Stimulated activated CD4-positive, alpha-beta T cell treated with anti-CD3 and anti-CD28 coated beads, Interleukin-1b, Interleukin-23, amount 100 ng/mL, for 1 hour (primary cell): ENCODE measurements at regions not wholly inside any gene's neighbourhood (a gene's known extent, or its start where the extent isn't known, plus 50 kb on each side); places are given as distances from the start of the nearest gene placed in this dataset.

Source experiments
- DNase-seq, 2 donors: peaks; one replicate each; pipeline ENCODE4 v3.0.0-alpha.2; 2020; ENCODE audit warnings: low read depth in 2 of 2

DNA sequence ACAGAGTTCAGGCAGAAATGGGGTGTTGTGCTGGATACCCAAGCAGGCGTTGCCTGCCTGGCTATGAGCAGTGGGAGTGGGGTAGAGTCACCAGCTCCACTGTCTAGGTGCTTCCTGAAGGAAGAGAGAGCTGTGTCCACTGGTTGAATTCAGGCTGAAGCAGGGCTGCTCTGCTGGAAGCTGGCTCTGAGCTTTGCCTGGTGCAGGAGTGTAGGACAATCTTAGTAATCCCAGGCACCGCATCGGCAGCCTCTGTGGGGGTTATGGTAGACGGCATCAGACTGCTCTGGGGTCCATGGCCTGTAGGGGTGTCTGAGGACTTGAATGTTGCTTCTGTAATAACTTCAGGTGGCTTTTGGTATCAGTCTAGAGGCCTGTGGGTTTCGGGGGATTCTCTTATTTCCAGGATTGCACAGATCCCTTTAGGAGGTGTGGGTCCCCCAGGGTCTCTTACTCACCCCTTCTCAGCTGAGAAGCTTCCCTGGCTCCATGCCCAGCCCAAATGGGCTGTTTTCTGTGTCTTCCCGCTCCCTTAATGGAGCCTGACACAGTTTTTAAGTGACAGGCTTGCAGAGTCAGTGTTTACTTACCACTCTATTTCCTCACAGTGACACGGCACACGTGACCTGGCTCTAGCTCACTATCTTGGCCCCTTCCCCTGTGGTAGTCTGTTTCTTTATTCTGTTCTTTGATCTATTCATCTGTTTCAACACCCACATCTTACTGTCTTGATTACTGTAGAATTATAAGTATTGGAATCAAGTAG is 644.3 kb downstream of the CBLN2 start:
- DNase-seq: no peak

DNA sequence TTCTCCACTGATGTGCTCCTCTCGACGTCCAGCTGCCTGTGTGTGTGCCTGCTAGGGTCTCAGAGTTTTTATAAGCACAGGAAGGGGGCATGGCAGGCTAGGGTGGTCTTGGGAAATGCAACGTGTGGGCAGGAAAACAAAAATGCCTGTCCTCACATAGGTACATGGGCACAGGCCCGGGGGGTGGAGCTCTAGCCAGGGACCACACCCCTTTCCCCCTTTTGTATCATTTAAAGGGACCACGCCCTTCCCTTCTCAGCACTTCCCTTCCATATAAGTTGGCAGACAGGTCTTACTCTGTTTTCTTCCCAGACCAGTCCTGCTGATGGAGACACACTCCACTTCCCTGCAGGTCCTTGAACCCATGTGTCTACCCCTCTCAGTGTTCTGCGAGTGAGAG is 645.0 kb downstream of the CBLN2 start:
- DNase-seq: no peak

DNA sequence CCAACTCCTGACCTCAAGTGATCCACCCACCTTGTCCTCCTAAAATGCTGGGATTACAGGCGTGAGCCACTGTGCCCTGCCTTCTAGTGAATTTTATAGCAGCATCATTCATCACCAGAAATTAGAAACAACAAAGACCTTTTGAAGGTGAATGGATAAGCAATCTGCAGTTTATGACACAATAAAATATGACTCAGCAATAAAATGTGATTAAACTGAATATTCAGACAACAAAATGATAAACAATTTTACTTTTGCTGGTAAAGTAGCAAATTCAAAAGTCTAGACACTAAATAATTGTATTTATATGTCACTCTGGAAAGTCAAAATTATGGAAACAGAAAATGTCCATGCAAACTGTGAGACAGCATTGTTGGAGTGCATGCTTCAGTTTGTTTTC is 656.6 kb downstream of the CBLN2 start:
- no peak for DNase-seq

DNA sequence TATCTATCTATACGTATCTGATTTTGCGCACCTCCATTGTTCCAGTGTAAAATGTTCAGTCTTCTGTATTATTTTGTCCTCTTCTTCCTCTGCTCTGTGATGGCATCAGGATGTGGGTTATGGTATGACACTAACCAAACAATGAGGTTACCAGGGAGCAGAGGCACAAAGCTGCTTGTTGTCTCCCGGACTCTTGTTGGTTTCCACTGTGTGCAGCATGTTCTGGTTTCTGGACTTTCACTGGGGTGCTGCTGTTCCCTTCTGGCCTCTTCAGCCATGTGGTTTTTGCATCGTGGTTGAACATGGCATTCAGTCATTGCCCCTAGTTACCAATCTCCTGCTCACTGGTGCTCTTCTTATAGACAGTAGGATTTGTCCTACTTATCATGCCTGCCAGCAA is 665.9 kb downstream of the CBLN2 start:
- DNase-seq: no peak

DNA sequence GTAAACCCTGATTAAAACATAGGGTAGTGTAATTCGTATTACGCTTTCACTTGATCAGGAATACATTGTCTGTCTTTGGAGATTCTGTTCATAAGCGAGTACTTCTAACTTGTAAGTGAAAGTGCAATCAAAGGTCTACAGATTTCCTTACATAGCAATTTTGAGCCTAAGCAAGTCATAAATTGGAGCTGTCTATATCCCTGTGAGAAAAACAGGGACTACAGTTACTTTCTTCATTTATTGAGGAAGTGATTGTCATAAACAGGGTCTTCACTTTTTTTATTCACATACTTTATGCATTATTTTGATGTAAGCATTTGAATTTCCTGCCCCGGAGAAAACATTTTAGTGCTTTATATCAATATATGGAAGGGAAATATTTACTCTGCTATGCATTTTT is 670.4 kb downstream of the CBLN2 start:
- no peak for DNase-seq

DNA sequence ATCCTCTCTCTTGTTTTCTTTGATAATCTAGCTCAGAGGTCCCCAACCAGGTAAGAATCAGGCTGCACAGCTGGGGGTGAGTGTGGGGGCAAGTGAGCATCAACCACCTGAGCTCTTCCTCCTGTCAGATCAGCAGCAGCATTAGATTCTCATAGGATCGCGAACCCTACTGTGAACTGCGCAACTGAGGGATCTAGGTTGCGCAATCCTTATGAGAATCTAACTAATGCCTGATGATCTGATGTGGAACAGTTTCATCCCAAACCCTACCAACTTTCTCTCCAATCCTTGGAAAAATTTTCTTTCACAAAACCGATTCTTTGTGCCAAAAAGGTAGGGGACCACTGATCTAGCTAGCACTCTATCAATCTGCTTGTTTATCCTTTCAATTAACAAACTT is 678.3 kb downstream of the CBLN2 start:
- DNase-seq: no peak

DNA sequence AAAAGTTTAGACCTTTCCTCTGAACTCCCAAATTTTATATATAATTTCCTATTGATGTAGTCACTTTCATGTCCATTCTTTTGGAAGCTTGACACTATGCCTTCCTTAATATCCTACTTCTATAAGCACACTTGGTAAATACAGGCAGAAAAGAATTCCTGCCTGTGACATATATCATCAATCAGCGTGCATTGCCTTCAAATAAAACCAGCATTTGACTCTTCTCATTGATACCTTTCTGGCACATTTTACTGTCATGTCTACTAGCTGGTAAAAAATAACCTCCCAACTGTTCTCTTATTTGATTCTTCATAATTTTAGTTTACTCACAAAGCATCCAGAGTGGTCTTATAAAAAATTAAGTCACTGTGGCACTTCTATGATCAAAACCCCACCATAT is 693.5 kb downstream of the CBLN2 start:
- DNase-seq: no peak

DNA sequence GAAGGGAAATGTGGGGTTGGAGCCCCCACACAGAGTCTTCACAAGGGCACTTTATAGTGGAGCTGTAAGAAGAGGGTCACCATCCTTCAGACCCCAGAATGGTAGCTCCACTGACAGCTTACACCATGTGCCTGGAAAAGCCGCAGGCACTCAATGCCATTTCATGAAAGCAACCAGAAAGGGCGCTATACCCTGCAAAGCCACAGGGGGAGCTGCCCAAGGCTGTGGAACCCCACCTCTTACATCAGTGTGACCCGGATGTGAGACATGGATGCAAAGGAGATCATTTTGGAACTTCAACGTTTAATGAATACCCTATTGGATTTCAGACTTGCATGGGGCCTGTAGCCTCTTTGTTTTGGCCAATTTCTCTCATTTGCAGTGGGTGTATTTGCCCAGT is 694.7 kb downstream of the CBLN2 start:
- no peak for DNase-seq

DNA sequence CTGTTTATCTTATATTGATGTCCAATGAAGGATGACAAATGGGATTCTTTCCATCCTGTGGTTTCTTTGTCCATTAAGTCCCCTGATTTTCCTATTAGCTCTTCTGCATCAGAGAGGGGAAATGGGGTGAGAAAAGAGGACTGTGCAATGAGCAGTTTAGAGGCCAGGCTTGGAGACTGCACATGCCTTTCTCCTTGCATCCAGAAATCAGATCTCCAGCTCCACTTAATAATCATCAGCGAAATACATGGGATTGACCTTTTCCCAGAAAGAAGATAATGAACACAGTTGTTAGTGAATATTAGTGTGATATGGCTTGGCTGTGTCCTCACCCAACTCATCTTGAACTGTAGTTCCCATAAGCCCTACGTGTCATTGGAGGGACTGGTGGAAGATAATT is 697.4 kb downstream of the CBLN2 start:
- no peak for DNase-seq

DNA sequence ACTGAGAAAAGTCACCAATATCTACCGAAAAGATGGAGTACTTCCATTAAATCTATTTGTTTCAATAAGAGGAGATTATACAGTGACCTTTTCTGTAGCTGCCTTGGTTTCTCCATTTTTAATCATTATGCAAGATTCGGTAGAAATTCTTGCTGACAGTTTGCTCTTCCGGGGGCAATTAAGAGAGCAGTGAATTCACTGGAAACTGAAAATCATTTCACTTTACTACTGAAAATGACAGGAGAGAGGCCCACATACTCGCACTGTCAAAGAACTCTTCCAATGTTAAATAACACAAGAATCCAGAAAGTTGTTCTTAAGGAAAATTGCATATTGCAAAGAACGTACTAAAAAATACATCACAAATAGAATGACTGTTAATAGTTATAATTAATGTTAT is 699.3 kb downstream of the CBLN2 start:
- DNase-seq: no peak

DNA sequence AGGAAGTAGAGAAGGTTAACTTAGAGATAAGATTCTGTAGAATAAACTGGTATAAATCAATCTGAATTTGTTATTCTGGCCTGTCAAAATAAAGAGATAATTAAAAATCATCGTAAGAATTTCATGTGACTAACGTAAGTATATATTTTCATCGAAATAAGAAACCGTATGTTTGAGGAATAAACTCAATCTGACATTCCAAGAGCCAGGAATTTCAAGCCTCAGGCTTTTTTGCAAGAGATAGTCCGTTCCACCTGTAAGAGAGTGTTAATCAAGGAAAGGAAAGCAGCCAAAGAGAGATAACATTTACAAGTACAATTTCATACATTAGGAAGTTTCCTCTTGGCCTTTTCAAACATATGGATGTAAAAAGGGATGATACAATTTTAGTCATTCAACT is 701.5 kb downstream of the CBLN2 start:
- no peak for DNase-seq

DNA sequence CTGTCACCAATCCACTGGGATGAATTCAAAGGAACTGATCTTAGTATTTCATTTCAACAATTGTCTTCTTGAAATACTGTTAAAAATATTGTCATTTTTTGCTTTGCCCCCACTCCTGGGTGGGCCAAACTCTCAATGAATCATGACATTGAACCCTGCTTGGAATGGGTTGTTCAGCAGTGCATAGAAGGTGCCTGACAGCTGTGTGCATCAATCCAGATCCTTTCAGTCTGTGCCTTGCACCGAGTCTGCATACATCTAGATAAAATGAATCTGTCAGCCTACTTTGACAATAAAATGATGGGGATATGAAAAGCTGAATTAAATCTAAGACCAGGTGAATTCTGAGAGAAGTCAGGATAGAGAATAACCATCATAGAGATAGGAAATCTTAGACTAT is 706.6 kb downstream of the CBLN2 start:
- no peak for DNase-seq

DNA sequence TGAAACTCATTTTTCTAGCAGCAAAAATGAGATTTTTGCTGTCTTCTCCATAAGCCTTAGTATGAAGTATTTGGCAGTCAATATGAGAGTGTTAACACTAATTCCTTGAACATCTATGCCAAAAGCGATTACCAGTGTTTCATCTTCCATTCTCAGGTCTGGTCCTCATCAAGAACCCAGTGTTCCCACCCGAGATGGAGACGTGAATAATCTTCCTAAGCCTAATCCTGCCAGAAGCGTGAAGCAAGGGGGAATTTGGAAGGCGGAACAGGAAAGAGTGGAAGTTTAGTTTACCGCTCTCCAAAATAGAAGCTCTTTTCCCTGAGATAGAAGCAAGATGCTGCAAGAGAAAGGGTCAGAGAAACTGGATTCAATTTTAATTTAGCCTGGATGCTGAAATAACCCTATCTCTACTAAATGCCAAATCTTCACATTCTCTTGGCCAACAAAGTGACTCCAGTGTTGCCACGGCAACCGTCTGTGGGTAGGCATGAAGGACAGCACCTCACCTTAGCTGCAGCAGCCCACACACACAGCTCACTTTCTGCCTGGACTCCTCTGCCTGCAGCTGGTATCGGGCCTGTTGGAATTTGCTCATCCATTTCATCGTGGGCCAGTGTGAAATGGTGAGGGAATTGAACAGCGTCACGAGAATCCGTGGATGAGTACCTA is 711.1 kb downstream of the CBLN2 start:
- DNase-seq: no peak

DNA sequence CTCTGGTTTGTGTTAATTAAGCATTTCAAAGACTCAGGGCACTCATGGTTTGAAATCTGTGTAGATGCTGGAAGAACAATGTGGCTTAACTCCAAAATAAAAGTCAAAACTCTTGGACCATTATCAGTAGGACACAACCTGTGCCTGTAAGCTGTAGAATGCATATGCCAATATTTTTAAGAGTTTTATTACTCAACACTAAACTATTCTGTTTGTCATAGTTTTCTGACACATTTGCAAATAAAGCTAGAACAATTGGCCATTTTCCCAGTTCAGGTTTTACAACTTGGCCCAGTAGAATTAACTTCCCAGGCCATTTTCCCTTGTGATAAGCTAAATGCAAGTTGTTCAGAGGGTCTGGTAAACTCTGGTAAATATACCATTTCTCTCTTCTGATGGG is 713.1 kb downstream of the CBLN2 start:
- DNase-seq: no peak

DNA sequence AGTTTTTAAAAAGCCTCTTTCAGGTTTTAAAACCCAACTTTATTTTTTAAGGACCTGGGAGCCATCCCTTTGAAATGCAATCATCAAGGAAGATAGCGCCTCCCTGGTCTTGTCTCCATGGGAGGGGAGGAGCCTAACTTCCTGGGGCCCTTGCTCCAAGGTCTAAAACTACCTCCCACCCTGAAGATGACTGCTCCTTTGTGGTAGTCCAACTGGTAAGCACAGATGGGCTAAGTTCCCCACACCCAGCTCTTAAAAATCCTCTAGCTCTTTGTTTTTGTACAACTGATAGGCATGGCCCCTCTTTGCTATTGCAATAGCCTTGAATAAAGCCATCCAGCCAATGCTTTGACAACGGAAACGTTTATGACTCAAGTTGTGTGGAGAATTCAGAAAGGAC is 716.8 kb downstream of the CBLN2 start:
- no peak for DNase-seq

DNA sequence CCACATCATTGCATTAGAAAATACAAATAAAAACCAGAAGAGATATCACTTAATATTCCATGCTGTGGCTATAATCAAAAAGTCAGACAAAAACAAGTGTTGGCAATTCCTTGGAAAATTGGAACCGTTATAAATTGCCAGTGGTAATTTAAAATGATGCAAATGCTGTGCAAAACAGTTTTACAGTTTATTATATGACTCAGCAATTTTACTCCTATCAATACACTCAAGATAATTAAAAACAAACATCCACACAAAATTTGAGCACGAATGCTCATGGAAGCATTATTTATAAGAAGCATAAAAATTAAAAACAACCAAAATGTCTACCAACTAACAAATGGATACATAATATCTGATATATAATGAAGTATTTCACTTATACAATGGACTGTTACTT is 728.8 kb downstream of the CBLN2 start:
- DNase-seq: no peak

DNA sequence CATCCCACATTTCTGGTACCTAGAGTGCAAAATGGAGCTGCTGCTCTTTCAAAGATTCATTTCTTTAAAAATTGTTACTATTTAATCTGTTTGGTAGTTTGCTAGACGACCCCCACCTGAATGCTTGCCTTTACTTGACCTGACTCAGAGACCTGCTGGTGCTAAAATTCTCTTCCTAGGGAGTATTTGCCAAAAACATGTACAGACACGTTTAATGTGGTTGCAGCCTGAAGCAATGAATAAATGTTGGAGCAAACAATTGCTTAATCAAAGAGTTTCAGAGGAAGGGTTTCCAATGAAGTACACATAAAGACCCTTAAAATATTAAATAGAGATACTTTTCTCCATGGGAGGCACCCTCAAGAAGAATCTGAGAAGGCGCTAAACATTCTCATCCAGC is 734.4 kb downstream of the CBLN2 start:
- no peak for DNase-seq

DNA sequence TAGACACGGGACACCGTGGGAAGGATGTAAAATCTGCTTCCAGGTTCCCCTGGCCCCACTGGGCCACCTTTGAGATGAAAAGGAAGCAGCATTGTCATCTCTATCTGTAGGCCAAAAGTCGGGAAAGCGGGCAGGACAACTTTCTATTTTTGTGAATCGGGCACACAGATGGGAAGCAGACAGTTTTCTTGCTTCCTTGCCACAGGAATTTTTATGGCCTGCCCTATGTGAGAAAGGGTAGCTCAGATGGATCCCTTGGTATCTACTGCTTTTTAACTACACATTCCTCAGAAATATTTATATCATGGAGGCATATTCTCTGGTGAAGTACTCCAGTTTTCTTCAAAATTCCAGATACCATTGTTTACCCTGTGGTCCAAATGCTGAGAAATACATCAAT is 735.5 kb downstream of the CBLN2 start:
- no peak for DNase-seq

DNA sequence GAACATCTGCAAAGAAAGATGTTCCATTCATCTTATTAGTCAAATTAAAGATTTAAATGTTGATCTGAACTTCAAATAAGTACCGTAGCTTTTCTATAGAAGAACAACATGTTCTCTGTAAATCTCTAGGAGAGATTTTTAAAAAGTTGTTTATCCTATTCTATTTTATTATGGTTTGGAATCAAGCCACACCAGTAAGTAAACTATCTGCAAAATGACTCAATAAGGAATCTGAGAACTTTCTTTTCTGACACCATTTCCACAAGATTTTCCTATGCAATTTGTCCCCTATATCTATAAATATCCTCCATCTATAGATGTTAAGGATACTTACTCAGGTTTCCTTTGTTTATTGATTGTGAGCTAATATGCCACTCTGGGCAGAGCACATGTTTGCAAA is 736.6 kb downstream of the CBLN2 start:
- DNase-seq: no peak

DNA sequence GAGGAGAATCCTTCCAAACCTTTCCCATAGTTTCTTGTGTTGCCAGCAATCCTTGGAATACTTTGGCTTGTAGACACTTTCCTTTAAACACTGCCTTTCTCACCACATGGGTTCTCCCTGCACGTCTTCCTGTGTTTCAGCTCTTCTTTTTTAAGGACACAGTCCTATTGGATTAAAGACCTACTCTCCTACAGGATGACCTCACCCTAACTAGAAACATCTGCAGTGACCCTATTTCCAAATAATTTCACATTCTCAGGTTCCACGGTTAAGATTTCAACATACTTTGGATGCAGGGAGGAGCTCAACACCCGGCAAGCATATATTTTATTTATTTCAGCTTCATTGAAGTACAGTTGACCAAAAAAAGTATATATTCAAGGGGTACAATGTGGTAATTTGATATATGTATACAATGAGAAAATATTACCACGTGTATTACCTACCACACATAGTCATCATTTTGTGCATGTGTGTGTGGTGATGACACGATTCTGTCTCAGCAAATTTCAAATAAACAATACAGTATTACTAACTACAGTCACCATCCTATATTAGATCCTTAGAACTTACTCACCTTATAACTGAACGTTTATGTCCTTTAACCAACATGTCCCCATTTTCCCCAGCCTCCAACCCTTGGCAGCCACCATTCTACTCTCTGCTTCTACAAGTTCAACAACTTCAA is 745.0 kb downstream of the CBLN2 start:
- no peak for DNase-seq

DNA sequence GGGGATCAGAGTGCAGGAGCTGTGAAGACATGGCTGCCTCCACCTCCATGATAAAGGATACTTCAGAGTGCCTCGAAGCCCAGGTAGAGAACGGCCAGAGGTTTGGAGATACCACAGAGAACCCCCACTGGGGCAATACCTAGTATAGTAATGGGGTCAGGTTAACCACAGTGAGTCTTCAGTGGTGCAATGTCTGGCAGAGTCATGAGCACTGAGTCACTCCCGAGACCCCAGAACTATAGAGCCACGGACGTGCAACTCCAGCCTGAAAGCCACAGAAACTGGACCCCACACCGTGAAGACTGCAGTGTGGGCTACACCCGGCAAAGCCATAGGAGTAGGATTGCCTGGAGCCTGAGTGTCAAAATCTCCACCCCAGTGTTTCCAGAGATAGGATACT is 746.6 kb downstream of the CBLN2 start:
- DNase-seq: no peak

DNA sequence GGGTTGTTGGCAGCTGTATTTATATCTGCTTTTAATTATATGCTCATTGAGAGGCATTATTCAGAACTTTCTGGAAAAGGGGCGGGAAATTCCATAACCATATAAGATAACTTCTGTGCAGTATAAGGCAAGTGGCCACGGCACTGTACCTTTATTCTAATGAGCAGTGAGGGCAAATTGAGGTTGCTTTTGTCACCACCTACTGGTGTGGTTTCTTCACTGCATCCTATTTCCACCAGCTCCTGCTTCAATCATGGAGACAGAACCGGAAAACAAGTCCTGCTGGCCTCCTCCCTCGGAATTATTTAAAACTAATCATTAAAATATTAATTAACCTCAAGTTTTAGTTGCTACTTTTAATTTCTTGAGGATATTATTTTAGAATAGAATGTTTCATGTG is 759.4 kb downstream of the CBLN2 start:
- DNase-seq: no peak

DNA sequence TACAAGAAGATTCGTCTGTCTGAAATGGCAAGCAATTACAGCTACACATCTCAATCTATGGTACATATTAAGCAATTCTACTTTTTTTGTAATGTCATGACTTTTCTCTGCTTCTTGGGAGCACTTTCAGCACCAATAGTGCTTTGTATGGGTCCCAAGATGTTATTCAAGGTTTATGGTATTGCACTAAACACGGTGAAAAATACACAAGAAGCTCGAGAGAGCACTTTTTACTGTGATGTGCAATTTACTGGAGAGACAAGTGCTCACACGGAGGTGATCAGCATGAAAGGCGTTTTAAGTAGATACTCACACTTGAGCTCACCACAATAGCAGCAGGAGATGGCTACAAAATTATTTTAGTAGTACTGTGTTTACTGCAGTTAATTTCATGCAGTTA is 783.6 kb downstream of the CBLN2 start:
- DNase-seq: no peak
